AG09319 (cell line): ENCODE measurements at regions not wholly inside any gene's neighbourhood (a gene's known extent, or its start where the extent isn't known, plus 50 kb on each side); places are given as distances from the start of the nearest gene placed in this dataset.

Experiments
- DNase-seq: peaks from one replicate; pipeline ENCODE4 v3.0.0-alpha.2; 2010; ENCODE audit warnings: low read depth; ENCODE audit errors: extremely low read depth
- TF ChIP-seq, protein P1 (sequence below): IDR thresholded peaks from 2 replicates; pipeline ENCODE4 v1.5.1; 2011; ENCODE audit warnings: low read depth, mild to moderate bottlenecking, inconsistent platforms, low read length, moderate library complexity

DNA sequence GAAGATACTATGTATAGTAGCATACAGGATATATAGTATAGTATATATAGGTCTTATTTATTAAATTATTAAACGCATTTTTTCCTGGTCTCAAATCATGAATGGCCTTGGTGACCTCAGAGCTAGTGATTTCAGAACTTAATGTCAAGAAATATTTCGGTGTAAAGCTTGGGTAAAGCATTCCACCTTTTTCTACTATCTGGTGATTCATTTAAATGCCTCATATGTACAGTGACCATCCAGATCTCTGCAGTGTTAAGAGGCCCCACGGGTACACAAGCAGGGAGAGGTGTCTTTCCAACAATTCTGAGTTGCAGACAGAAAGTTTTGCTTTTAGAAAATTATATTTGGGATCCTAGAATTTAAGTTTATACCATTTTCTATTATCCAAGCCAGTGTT, 626.5 kb downstream of the PTPRC start:
- TF ChIP-seq, protein P1, sequence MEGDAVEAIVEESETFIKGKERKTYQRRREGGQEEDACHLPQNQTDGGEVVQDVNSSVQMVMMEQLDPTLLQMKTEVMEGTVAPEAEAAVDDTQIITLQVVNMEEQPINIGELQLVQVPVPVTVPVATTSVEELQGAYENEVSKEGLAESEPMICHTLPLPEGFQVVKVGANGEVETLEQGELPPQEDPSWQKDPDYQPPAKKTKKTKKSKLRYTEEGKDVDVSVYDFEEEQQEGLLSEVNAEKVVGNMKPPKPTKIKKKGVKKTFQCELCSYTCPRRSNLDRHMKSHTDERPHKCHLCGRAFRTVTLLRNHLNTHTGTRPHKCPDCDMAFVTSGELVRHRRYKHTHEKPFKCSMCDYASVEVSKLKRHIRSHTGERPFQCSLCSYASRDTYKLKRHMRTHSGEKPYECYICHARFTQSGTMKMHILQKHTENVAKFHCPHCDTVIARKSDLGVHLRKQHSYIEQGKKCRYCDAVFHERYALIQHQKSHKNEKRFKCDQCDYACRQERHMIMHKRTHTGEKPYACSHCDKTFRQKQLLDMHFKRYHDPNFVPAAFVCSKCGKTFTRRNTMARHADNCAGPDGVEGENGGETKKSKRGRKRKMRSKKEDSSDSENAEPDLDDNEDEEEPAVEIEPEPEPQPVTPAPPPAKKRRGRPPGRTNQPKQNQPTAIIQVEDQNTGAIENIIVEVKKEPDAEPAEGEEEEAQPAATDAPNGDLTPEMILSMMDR, result no peak

DNA sequence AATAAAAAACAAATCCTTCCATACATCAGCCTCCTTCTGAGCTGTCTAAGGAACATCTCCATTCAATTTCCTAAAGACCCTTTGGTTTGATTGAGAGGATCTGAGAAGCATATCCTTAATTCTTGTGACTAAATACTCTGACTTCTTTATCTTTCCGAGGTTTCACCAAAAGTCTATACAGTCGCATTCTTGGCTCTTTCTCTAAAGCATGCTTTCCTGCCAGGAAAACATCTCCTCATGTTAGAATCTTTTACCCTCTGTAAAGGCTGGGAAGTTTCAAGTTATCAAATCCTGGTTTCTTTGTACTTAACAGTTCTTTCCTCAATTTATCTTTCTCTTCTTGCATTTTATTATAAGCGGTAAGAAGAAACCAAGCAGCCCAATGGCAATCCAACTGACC, 630.4 kb downstream of the PTPRC start:
- no peak for DNase-seq
- TF ChIP-seq, protein P1, result no peak

More for the DNA sequence above, 626.5 kb downstream of the PTPRC start:
- no peak for DNase-seq

DNA sequence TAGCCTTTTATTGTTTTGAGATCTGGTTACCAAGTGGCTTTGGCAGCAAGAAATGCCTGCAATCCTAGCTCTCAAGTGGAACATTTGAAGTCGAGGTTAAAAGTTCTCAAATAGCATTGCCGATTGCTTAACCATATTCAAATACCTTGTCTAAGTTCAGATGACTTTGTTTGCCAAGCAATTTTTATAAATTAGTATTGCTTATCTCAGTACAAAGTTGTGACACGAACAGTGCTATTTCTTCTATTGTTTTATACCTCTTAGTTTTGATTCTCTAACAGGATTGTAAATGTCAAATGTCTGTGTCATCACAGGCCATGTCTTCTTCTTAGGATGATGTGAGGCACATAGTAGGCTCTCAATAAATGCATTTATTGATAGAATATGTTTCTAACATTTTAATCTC, 633.3 kb downstream of the PTPRC start:
- TF ChIP-seq, protein P1, result no peak

DNA sequence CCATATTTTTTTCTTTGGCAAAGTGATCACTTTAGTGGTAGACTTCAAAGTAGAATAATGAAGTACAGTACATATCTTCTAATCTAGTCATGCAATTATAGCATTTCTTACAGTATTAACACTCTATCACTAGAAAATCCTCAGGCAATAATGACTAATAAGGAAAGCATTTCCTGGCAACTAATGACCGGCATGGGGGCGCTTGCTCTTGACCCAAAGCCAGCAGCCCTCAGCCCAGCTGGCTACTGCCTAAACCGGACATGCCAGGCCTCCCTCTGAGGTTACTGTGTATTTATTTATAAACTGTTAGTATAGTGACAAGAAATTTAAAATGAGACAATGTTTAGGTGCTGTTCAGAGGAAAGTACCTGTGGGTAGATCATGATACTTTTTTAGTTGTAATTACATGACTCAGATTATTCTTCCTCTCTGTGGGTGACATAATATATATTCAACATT, 633.8 kb downstream of the PTPRC start:
- DNase-seq, result peak; percentile 69

More for the DNA sequence above, 633.3 kb downstream of the PTPRC start:
- DNase-seq, result peak; percentile 82

DNA sequence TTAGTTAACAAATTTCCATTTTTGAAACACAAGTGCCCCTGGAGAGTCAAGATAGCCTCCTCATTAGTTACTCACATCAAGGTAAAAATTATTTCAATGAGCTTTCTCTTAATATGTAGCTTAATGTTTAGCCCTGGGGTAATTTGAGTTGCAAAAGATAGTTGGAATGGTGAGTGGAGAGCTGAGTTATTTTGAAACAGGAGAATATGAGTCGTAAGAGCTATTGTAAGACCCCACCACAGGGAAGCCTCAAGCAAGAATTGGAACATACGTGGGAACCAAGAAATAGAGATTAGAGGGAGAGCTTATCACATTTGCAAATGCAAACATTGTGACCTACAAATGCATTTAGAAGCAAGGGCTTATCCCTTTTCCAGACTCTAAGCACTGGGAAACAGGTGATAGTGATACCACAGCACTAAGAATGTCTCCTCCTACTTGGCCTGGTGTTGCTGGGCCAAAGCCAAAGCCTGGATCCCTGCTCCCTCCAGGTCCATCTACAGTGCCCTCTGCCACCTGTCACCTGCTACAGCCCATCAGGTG, 635.1 kb downstream of the PTPRC start:
- no peak for DNase-seq
- TF ChIP-seq, protein P1, result no peak

More for the DNA sequence above, 633.8 kb downstream of the PTPRC start:
- TF ChIP-seq, protein P1, result no peak

DNA sequence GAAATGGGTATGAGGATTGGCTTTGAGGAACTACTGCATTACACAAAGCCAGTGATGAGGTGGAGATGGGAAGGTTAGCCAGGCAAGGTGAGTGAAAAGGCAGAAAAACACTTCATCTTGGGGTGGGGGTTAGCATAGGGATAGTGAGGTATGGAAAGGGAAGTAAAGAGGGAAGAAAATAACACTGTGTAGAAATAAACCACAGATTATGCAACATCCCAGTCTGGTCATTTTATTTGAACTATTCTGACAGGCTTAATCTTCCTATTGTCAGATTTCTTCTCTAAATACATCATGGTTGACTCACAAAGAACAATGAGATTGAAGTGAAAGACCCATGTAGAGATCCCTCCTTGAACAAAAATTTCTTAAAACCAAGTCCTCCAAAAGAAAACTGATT, 640.2 kb downstream of the PTPRC start:
- no peak for DNase-seq
- TF ChIP-seq, protein P1, result no peak

DNA sequence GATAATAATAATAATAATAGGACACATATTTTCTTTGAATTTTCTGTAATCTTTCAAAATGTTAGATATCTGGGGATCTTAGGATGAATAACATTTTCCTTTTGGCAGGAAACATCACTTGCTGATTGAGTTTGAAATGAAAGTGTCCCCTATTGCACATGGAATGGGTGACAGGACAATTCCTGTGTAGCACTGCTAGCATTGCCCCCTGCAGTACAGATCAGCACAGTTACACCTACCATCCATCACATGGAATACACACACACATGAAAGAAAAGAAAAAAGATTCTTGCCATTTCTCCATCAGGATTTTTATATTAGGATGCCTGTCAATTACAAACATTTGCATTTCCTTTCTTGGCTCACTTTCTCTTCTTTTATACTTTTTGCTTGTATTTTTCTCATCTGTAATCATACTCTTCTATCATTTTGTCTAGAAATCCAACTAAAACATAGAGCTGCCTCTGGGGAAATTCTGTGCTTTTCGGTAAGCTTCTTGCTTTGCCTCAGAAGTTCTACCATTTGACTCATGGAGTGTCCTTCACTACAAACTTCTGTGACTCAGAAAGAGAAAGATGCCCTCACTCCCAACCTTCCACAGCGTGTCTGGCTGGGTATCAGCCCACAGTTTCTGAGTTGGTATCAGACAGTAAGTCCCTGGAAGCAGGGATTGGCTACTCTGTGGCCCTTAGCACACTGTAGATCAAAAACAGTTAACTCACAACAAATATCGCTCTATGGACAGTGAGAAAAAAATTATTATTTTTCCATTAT, 641.2 kb downstream of the PTPRC start:
- TF ChIP-seq, protein P1, result no peak
- no peak for DNase-seq
